GM04503 (cell line): ENCODE measurements at regions not wholly inside any gene's neighbourhood (a gene's known extent, or its start where the extent isn't known, plus 50 kb on each side); places are given as distances from the start of the nearest gene placed in this dataset.

ENCODE experiments used
- DNase-seq: peaks from one replicate; pipeline ENCODE4 v3.0.0-alpha.2; 2012; ENCODE audit warnings: low read depth

GRCh38 chr4:1463088-1463926 is 57.1 kb upstream of the NKX1-1 start:
- DNase-seq, result no peak

- DNase-seq, result no peak
Measured at GRCh38 chr4:1462768-1463075, 56.5 kb upstream of the NKX1-1 start.

DNA sequence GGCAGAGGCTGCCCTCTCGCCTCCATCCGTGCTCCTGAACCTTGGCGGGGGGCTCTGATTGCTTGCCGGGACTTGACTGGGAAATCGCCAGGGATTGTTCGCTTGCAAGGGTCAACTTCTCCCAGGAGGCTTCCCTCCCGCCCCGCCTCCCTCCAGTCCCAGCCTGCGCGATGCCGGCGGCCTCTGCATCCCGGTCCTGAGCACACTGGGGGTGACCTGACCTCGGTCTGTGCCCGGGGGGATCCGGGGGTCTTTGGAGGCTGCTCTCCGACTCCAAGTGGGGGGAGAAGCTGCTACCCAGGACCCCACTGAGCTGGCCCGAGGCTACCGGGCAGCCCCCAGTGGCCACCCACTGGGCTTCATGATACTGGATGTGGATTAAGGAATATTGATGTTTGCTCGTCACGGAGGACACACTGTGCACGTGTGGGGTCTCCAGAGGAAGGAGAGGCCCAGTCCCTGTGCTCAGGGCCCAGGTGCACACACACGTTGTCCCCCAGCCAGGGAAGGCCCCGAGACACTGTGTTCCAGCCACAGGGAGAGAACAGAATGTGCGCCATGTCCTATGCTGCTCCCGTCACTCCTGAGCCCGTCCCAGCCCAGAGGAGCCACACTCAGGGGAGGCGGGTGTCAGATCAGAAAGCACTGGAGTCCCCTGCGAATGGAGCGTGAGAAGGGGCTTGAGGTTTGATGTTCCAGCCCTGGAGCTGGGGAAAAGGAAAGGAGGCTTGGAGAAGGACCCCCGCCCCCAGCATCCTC is 55.9 kb upstream of the NKX1-1 start:
- no peak for DNase-seq

- no peak for DNase-seq
Measured at GRCh38 chr4:1460967-1461868, 55.0 kb upstream of the NKX1-1 start.

DNA sequence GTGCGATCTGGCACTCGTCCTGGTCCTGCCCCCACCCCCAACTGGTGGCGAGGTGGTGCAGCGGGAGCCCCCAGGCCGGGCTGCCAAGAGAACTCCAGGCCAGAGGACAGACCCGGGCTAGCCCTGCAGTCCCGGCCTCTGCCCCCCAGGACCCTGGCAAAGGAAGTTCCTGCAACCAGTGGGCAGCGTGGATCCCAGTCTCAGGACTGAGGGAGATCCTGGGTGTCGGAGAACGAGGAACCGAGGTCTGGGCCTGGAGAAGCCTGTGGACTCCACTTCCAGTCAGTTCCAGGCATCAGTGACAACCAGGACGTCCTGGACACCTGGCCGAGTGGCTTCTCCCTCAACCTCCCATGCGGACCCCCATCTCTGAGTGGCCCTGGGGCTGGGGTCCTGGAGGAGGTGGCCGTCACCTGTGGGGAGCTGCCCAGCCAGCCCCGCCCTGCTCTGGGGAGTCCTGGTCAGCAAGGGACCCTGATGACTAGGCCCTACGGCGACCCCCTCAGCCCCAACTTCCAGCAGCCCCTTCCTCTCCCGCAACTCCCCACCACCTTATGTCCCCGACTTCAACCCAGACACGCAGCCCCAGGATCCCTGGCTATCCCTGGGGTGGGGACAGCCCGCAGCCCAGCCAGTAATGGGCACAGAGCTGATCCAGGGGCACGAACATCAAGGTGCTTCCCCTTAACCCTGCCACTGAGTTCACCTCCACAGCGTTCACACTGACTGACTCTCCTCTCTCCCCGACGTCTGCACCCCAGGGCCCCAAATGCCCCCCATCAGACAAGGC is 53.7 kb upstream of the NKX1-1 start:
- no peak for DNase-seq

- no peak for DNase-seq
Measured at GRCh38 chr4:1459081-1459721, 53.0 kb upstream of the NKX1-1 start.

- no peak for DNase-seq
Measured at GRCh38 chr4:1458581-1458980, 52.3 kb upstream of the NKX1-1 start.
